ENCODE measurements at regions not wholly inside any gene's neighbourhood (a gene's known extent, or its start where the extent isn't known, plus 50 kb on each side); places are given as distances from the start of the nearest gene placed in this dataset.

- DNase-seq (ENCODE audit: low read depth, low spot score) (no peak), FAIRE-seq (no peak)
- no peaks in the 10 kb centered on the region for H3K27me3 ChIP-seq (ENCODE audit: control insufficient read depth in 2 of 2, insufficient read depth in 2 of 2, low read length in 2 of 2)
- no peaks in the 10 kb centered on the region for H3K79me2 ChIP-seq (ENCODE audit: control insufficient read depth, insufficient read depth, low read length)
- no peak overlapping the region for H2AFZ ChIP-seq (ENCODE audit: low read depth, low read length)
- intact Hi-C loops (cut with micrococcal nuclease) (no loop called here), dilution Hi-C loops (cut with MboI; ENCODE audit: extremely low pct_ligation_motif_present, low sequenced_read_pairs) (no loop called here)
- H3K36me3 ChIP-seq (ENCODE audit: control insufficient read depth in 2 of 2, extremely low read depth in 1 of 2, insufficient read depth in 2 of 2, low read length in 2 of 2): no peaks in the 10 kb centered on the region
- no peaks in the 10 kb centered on the region for H3K9me1 ChIP-seq (replicated peaks; ENCODE audit: control insufficient read depth, extremely low read depth, insufficient read depth, low read length)
- H3K4me2 ChIP-seq (ENCODE audit: insufficient read depth, low read length): no peak overlapping the region
- H4K20me1 ChIP-seq (replicated peaks; ENCODE audit: control insufficient read depth, extremely low read depth, insufficient read depth, low read length): no peaks in the 10 kb centered on the region
- H3K9me3 ChIP-seq (replicated peaks; ENCODE audit: control insufficient read depth, insufficient read depth, low read length): no peaks in the 10 kb centered on the region
- no peak overlapping the region for H3K4me3 ChIP-seq (replicated peaks in 1 of 3; ENCODE audit: insufficient read depth in 1 of 3, low read depth in 1 of 3, low read length in 3 of 3)
- ChIA-PET CTCF (interaction anchor here (1.1 kb wide), 1 partner anchor 18 kb away, joined by 3 read pairs; no protein-coding TSS in a partner anchor), POLR2A (no interaction called here)
- no peak overlapping the region for H3K9ac ChIP-seq (replicated peaks; ENCODE audit: extremely low read depth, insufficient read depth, low read length)
- TF ChIP-seq POLR2A (IDR thresholded peaks at IDR 0.05; ENCODE audit: low read depth, low read length) (no peak), MYC (IDR thresholded peaks at IDR 0.05; ENCODE audit: low read depth, low read length) (no peak), CTCF (IDR thresholded peaks at IDR 0.05; ENCODE audit: extremely low read depth in 1 of 2, insufficient read depth in 1 of 2, low read depth in 1 of 2, low read length in 2 of 2) (no peak), MAX (IDR thresholded peaks at IDR 0.05; ENCODE audit: insufficient read depth, insufficient read length) (no peak), JUN (IDR thresholded peaks at IDR 0.05; ENCODE audit: borderline replicate concordance, insufficient read depth, insufficient read length, low read depth) (no peak), FOS (IDR thresholded peaks at IDR 0.05; ENCODE audit: borderline replicate concordance, insufficient read depth, low read length) (no peak), EZH2 (IDR thresholded peaks at IDR 0.05; ENCODE audit: borderline replicate concordance, low read depth, low read length, severe bottlenecking) (no peak), POLR2AphosphoS5 (IDR thresholded peaks at IDR 0.05; ENCODE audit: insufficient read depth, low read depth, low read length) (no peak), GATA2 (IDR thresholded peaks at IDR 0.05; ENCODE audit: insufficient read depth, insufficient read length, low read depth, low read length) (no peak)
- no peak overlapping the region for H3K27ac ChIP-seq (ENCODE audit: insufficient read depth, low read depth, low read length)
- BruUV-seq (replicated peaks): no TSS peak
- H3K4me1 ChIP-seq (ENCODE audit: control insufficient read depth, extremely low read depth, insufficient read depth, low read length): no peaks in the 10 kb centered on the region
Observed at GRCh38 chr2:175806125-175806490, 196.0 kb downstream of the LNPK start.

Data from endothelial cell of umbilical vein (primary cell).